Panc1 (cell line): ENCODE measurements at regions not wholly inside any gene's neighbourhood (a gene's known extent, or its start where the extent isn't known, plus 50 kb on each side); places are given as distances from the start of the nearest gene placed in this dataset.
A peak's percentile ranks its signal among the peaks of the same experiment; 100 is the strongest.

Experiments
- ATAC-seq: fragments of 200-7000 bp; cut with Tn5 transposase; 2 replicates; pipeline ENCODE4 v1.9.1; 2020; ENCODE audit warnings: mild to moderate bottlenecking, moderate library complexity
- BruUV-seq: library from RNA; stranded (reverse); fragments of 400-500 nt; replicated peaks from 2 replicates; lab custom pipeline; 2021; lab: Mats Ljungman, UMichigan
- CTCF ChIA-PET: fragments of 300-600 bp; sonication (Branson Sonifier 250); formaldehyde crosslinking; loops from one replicate; lab custom pipeline; 2022; ENCODE audit warnings: antibody characterized with exemption; lab: Charles Lee
- POLR2A ChIA-PET: fragments of 300-600 bp; sonication (Branson Sonifier 250); formaldehyde crosslinking; loops from one replicate; lab custom pipeline; 2022; ENCODE audit warnings: antibody characterized with exemption; lab: Charles Lee
- DNase-seq: peaks from one replicate; pipeline ENCODE4 v3.0.0-alpha.2; 2010; ENCODE audit warnings: low read depth, low spot score
- H3K27ac ChIP-seq: 2 replicates; pipeline ENCODE4 v1.5.1; 2011; ENCODE audit warnings: mild to moderate bottlenecking, low read length, inconsistent platforms
- H3K27me3 ChIP-seq: fragments of 200-500 bp; sonication (Bioruptor generic); 2 replicates; pipeline ENCODE4 v1.6.0; 2014; ENCODE audit warnings: low read length, inconsistent platforms; ENCODE audit not compliant: control insufficient read depth, insufficient read depth
- H3K36me3 ChIP-seq: fragments of 200-500 bp; sonication (Bioruptor generic); 2 replicates; pipeline ENCODE4 v1.5.1; 2014; ENCODE audit warnings: inconsistent platforms, mild to moderate bottlenecking, low read length, moderate library complexity; ENCODE audit not compliant: control insufficient read depth, insufficient read depth
- H3K4me1 ChIP-seq: 2 replicates; pipeline ENCODE4 v1.5.1; 2011; ENCODE audit warnings: inconsistent platforms, mild to moderate bottlenecking, low read length, moderate library complexity; ENCODE audit not compliant: control insufficient read depth, insufficient read depth
- H3K4me3 ChIP-seq, 2 experiments: 2 replicates each; pipeline ENCODE4 v1.5.1; 2011 to 2012; ENCODE audit warnings: low read depth in 2 of 2, low read length in 2 of 2, mild to moderate bottlenecking in 2 of 2, inconsistent platforms in 1 of 2, moderate library complexity in 1 of 2
- H3K9me3 ChIP-seq: fragments of 200-500 bp; sonication (Bioruptor generic); 2 replicates; pipeline ENCODE4 v1.5.1; 2014; ENCODE audit warnings: low read depth, mild to moderate bottlenecking, inconsistent platforms, low read length, moderate library complexity; ENCODE audit not compliant: control insufficient read depth, insufficient read depth
- CTCF ChIP-seq: fragments of 450-650 bp; IDR thresholded peaks from 2 replicates; pipeline ENCODE4 v1.5.1; 2017; ENCODE audit warnings: mild to moderate bottlenecking
- POLR2AphosphoS5 ChIP-seq: IDR thresholded peaks from 2 replicates; pipeline ENCODE4 v1.6.1; 2012; ENCODE audit warnings: mild to moderate bottlenecking, low read depth, low read length, moderate library complexity
- REST ChIP-seq, 2 experiments: IDR thresholded peaks; 2 replicates each; pipeline ENCODE4 v1.6.1; 2011 to 2012; ENCODE audit warnings: low read depth in 2 of 2, control low read depth in 1 of 2, low read length in 1 of 2, mild to moderate bottlenecking in 1 of 2, moderate library complexity in 1 of 2; ENCODE audit not compliant: insufficient read depth in 1 of 2
- SIN3A ChIP-seq: IDR thresholded peaks from 2 replicates; pipeline ENCODE4 v1.6.1; 2012; ENCODE audit warnings: low read depth, mild to moderate bottlenecking, low read length, moderate library complexity, borderline replicate concordance; ENCODE audit not compliant: insufficient read depth
- TCF7L2 ChIP-seq: IDR thresholded peaks from 2 replicates; pipeline ENCODE4 v1.6.1; 2011; ENCODE audit warnings: mild to moderate bottlenecking, low read depth, low read length, inconsistent platforms
- in situ Hi-C: cut with HindIII; loops from 2 replicates; pipeline ENCODE4 v1.10.0; 2016; ENCODE audit warnings: low sequenced_read_pairs, low pct_unique_long_range_greater_than_20kb
- intact Hi-C: fragments of 100-400 bp; cut with micrococcal nuclease; formaldehyde crosslinking; loops from one replicate; pipeline ENCODE4 v1.10.0; 2022; ENCODE audit not compliant: unreplicated experiment

- no peaks in the 10 kb centered on the region; the same call in 1 of the 2 replicates for H3K4me1 ChIP-seq
- ATAC-seq = no peak
- no TSS peak for BruUV-seq
- H3K27ac ChIP-seq = 0 out of 2 replicates have a peak overlapping the region, but pooled peaks have one; percentile 15
- intact Hi-C loops = no loop called here
- TF ChIP-seq CTCF = no peak
- TF ChIP-seq SIN3A = no peak
- no peak for TF ChIP-seq TCF7L2
- no peak for TF ChIP-seq REST (IDR thresholded peaks at IDR 0.05; ENCODE audit: insufficient read depth in 1 of 2, low read depth in 2 of 2, low read length in 1 of 2)
- no peak for TF ChIP-seq POLR2AphosphoS5
- H3K27me3 ChIP-seq = no peaks in the 10 kb centered on the region
- ChIA-PET CTCF (no interaction called here), POLR2A (interaction anchor here (0.6 kb wide), 1 partner anchor 1897 kb away, joined by 5 read pairs; no protein-coding TSS in a partner anchor)
- H3K9me3 ChIP-seq = no peaks in the 10 kb centered on the region
- in situ Hi-C loops = no loop called here
- no peak overlapping the region for H3K4me3 ChIP-seq
- no peak for DNase-seq
- H3K36me3 ChIP-seq = no peaks in the 10 kb centered on the region
Observed at GRCh38 chr6:141467041-141467440, 665.7 kb upstream of the GJE1 start.

- ChIA-PET CTCF (no interaction called here), POLR2A (no interaction called here)
- Histone ChIP-seq H3K4me3 (no peak overlapping the region), H3K9me3 (no peaks in the 10 kb centered on the region), H3K36me3 (no peaks in the 10 kb centered on the region), H3K27me3 (no peaks in the 10 kb centered on the region), H3K27ac (no peak overlapping the region), H3K4me1 (no peaks in the 10 kb centered on the region; the same call in 1 of the 2 replicates)
- ATAC-seq (no peak), DNase-seq (no peak)
- intact Hi-C loops (no loop called here), in situ Hi-C loops (no loop called here)
- no peak for TF ChIP-seq TCF7L2
- TF ChIP-seq REST (IDR thresholded peaks at IDR 0.05; ENCODE audit: insufficient read depth in 1 of 2, low read depth in 2 of 2, low read length in 1 of 2) = no peak
- TF ChIP-seq SIN3A = no peak
- TF ChIP-seq CTCF = no peak
- TF ChIP-seq POLR2AphosphoS5 = no peak
- no TSS peak for BruUV-seq
Observed at GRCh38 chr6:141464896-141465295, 667.8 kb upstream of the GJE1 start.
